H1 (cell line): ENCODE measurements at regions not wholly inside any gene's neighbourhood (a gene's known extent, or its start where the extent isn't known, plus 50 kb on each side); places are given as distances from the start of the nearest gene placed in this dataset.

Experiments
- CTCF ChIA-PET: fragments of 300-600 bp; sonication (Branson Sonifier 250); formaldehyde crosslinking; loops from one replicate; lab custom pipeline; 2021; ENCODE audit not compliant: partially characterized antibody; lab: Charles Lee
- POLR2A ChIA-PET: fragments of 300-600 bp; sonication (Branson Sonifier 250); formaldehyde crosslinking; loops from one replicate; lab custom pipeline; 2021; ENCODE audit warnings: inconsistent platforms; ENCODE audit not compliant: partially characterized antibody; lab: Charles Lee
- DNase-seq, 2 experiments: peaks; one replicate each; pipeline versions ENCODE4 v3.0.0 to v3.0.0-alpha.2; 2010 to 2022; ENCODE audit warnings: low spot score in 2 of 2, low read depth in 1 of 2, mixed read lengths in 1 of 2
- FAIRE-seq: peaks from 2 replicates; lab custom pipeline; 2011; peaks lifted over from hg19 to GRCh38; lab: Jason Lieb, UNC
- H2AFZ ChIP-seq: 2 replicates; pipeline ENCODE4 v1.8.1; 2012; ENCODE audit warnings: low read length, inconsistent platforms
- H2AK5ac ChIP-seq: 2 replicates; pipeline ENCODE4 v1.6.1; 2013; ENCODE audit warnings: low read depth, low read length
- H2BK120ac ChIP-seq: replicated peaks from 2 replicates; pipeline ENCODE3; 2013; ENCODE audit warnings: low read depth, low read length, inconsistent platforms
- H2BK12ac ChIP-seq: 2 replicates; pipeline ENCODE4 v1.6.1; 2013; ENCODE audit warnings: low read depth, low read length
- H2BK15ac ChIP-seq: 2 replicates; pipeline ENCODE4 v1.6.1; 2013; ENCODE audit warnings: low read length
- H2BK20ac ChIP-seq: 2 replicates; pipeline ENCODE4 v1.6.1; 2013; ENCODE audit warnings: low read length
- H2BK5ac ChIP-seq: 2 replicates; pipeline ENCODE4 v1.6.1; 2013; ENCODE audit warnings: low read depth, low read length
- H3K14ac ChIP-seq: 2 replicates; pipeline ENCODE4 v1.6.1; 2013; ENCODE audit warnings: inconsistent platforms; ENCODE audit not compliant: insufficient read length
- H3K18ac ChIP-seq: 2 replicates; pipeline ENCODE4 v1.6.1; 2013; ENCODE audit warnings: low read length; ENCODE audit errors: extremely low read depth
- H3K23ac ChIP-seq: 2 replicates; pipeline ENCODE4 v1.6.1; 2013; ENCODE audit warnings: inconsistent platforms; ENCODE audit not compliant: insufficient read length
- H3K23me2 ChIP-seq: 2 replicates; pipeline ENCODE4 v1.6.1; 2013; ENCODE audit warnings: low read depth, low read length
- H3K27ac ChIP-seq: 2 replicates; pipeline ENCODE4 v1.6.1; 2011; ENCODE audit warnings: low read depth, low read length, inconsistent platforms
- H3K27me3 ChIP-seq, 4 experiments: replicated peaks in 1 of 4; 1 replicate in 1 of 4; 2 replicates in 3 of 4; pipeline versions ENCODE4 v1.6.1 to v1.8.1; 2011 to 2013; ENCODE audit warnings: low read length in 3 of 4, mild to moderate bottlenecking in 3 of 4, inconsistent platforms in 2 of 4, mixed read lengths in 2 of 4, moderate library complexity in 1 of 4; ENCODE audit not compliant: control insufficient read depth in 3 of 4, insufficient read depth in 3 of 4; ENCODE audit errors: extremely low read depth in 1 of 4
- H3K36me3 ChIP-seq, 4 experiments: 2 replicates each; pipeline versions ENCODE4 v1.6.1 to v1.8.1; 2011 to 2013; ENCODE audit warnings: mild to moderate bottlenecking in 4 of 4, low read length in 3 of 4, moderate library complexity in 2 of 4, control low read depth in 1 of 4, inconsistent platforms in 1 of 4; ENCODE audit not compliant: insufficient read depth in 4 of 4, control insufficient read depth in 2 of 4
- H3K4ac ChIP-seq: replicated peaks from 2 replicates; pipeline ENCODE3; 2013; ENCODE audit warnings: low read length, low read depth, mixed read lengths, inconsistent platforms; ENCODE audit not compliant: insufficient read length
- H3K4me1 ChIP-seq, 4 experiments: replicated peaks in 1 of 4; 1 replicate in 1 of 4; 2 replicates in 3 of 4; pipeline versions ENCODE4 v1.6.1 to v1.8.1; 2011 to 2013; ENCODE audit warnings: low read length in 3 of 4, inconsistent platforms in 2 of 4, mixed read lengths in 1 of 4; ENCODE audit not compliant: insufficient read depth in 4 of 4, control insufficient read depth in 3 of 4
- H3K4me2 ChIP-seq, 2 experiments: 2 replicates each; pipeline versions ENCODE4 v1.6.1 to v1.8.1; 2011 to 2013; ENCODE audit warnings: low read depth in 2 of 2, low read length in 2 of 2, control low read depth in 1 of 2, inconsistent platforms in 1 of 2, mild to moderate bottlenecking in 1 of 2; ENCODE audit not compliant: insufficient read depth in 1 of 2
- H3K4me3 ChIP-seq, 4 experiments: fragments of 200-600, 300-600 bp in 1 of 4; sonication (generic), shearing (Covaris generic), sonication (Bioruptor Twin) in 1 of 4; 2 replicates each; pipeline versions ENCODE4 v1.5.1 to v1.8.1; 2011 to 2016; ENCODE audit warnings: low read length in 4 of 4, low read depth in 3 of 4, control low read depth in 2 of 4, inconsistent platforms in 2 of 4, mild to moderate bottlenecking in 2 of 4, mixed read lengths in 1 of 4, moderate library complexity in 1 of 4; ENCODE audit not compliant: insufficient read depth in 2 of 4; ENCODE audit errors: extremely low read depth in 1 of 4
- H3K56ac ChIP-seq: replicated peaks from 2 replicates; pipeline ENCODE3; 2013; ENCODE audit warnings: low read depth, mild to moderate bottlenecking, mixed read lengths, low read length, inconsistent platforms; ENCODE audit not compliant: insufficient read length
- H3K79me1 ChIP-seq: 2 replicates; pipeline ENCODE4 v1.6.1; 2013; ENCODE audit warnings: low read depth, low read length, control low read depth
- H3K79me2 ChIP-seq, 2 experiments: 2 replicates each; pipeline versions ENCODE4 v1.6.1 to v1.8.1; 2012 to 2013; ENCODE audit warnings: low read length in 2 of 2, mild to moderate bottlenecking in 2 of 2, inconsistent platforms in 1 of 2; ENCODE audit not compliant: insufficient read depth in 2 of 2, control insufficient read depth in 1 of 2
- H3K9ac ChIP-seq, 4 experiments: replicated peaks in 1 of 4; 1 replicate in 1 of 4; 2 replicates in 3 of 4; pipeline versions ENCODE4 v1.6.1 to v1.8.1; 2011 to 2013; ENCODE audit warnings: low read depth in 3 of 4, low read length in 3 of 4, control low read depth in 2 of 4, mild to moderate bottlenecking in 2 of 4, moderate library complexity in 2 of 4, inconsistent platforms in 1 of 4; ENCODE audit errors: extremely low read depth in 1 of 4
- H3K9me3 ChIP-seq, 2 experiments: 2 replicates each; pipeline versions ENCODE4 v1.6.1 to v1.8.1; 2012 to 2013; ENCODE audit warnings: mild to moderate bottlenecking in 2 of 2, moderate library complexity in 2 of 2, control low read depth in 1 of 2, inconsistent platforms in 1 of 2, low read depth in 1 of 2, low read length in 1 of 2, mixed read lengths in 1 of 2; ENCODE audit not compliant: insufficient read depth in 2 of 2
- H4K20me1 ChIP-seq, 2 experiments: replicated peaks in 1 of 2; 2 replicates each; pipeline versions ENCODE3 to v1.8.1; 2011 to 2013; ENCODE audit warnings: inconsistent platforms in 2 of 2, low read length in 2 of 2, mild to moderate bottlenecking in 1 of 2; ENCODE audit not compliant: insufficient read depth in 2 of 2, control insufficient read depth in 1 of 2
- H4K5ac ChIP-seq: 2 replicates; pipeline ENCODE4 v1.6.1; 2013; ENCODE audit warnings: low read length, low read depth, mixed read lengths, inconsistent platforms; ENCODE audit not compliant: insufficient read length
- H4K8ac ChIP-seq: 2 replicates; pipeline ENCODE4 v1.8.0; 2013; ENCODE audit warnings: mild to moderate bottlenecking, moderate library complexity, low read length, inconsistent platforms; ENCODE audit not compliant: insufficient read depth; ENCODE audit errors: extremely low read depth
- H4K91ac ChIP-seq: replicated peaks from 2 replicates; pipeline ENCODE3; 2013; ENCODE audit warnings: low read length, mixed read lengths, inconsistent platforms; ENCODE audit not compliant: insufficient read length
- BRCA1 ChIP-seq: IDR thresholded peaks from 2 replicates; pipeline ENCODE4 v1.6.1; 2012; ENCODE audit warnings: low read depth, low read length, improper control_type of control experiment
- CBX8 ChIP-seq: fragments of 300-800, 300-1000 bp; sonication (generic); IDR thresholded peaks from 2 replicates; pipeline ENCODE4 v1.7.1; 2016; ENCODE audit warnings: low read depth, low read length, borderline replicate concordance
- EGR1 ChIP-seq: IDR thresholded peaks from 2 replicates; pipeline ENCODE4 v1.6.1; 2011; ENCODE audit warnings: low read depth, low read length, borderline replicate concordance
- SIN3A ChIP-seq, 2 experiments: IDR thresholded peaks in 1 of 2; conservative IDR thresholded peaks in 1 of 2; 2 replicates each; pipeline ENCODE4 v1.6.1; 2011 to 2012; ENCODE audit warnings: low read length in 2 of 2, improper control_type of control experiment in 1 of 2, low read depth in 1 of 2, mild to moderate bottlenecking in 1 of 2
- WGBS, 2 experiments: shearing (Covaris generic) in 1 of 2; methylation state at CpG; one replicate each; pipeline versions ENCODE4 v1.1.6 to v1.1.7; 2013 to 2015; ENCODE audit warnings: low lambda C conversion rate in 2 of 2, mixed read lengths in 2 of 2, inconsistent platforms in 1 of 2, low coverage in 1 of 2, missing lambda C conversion rate in 1 of 2; ENCODE audit not compliant: insufficient replicate concordance in 2 of 2, insufficient coverage in 1 of 2, insufficient read length in 1 of 2; ENCODE audit errors: extremely low coverage in 1 of 2, missing lambda C conversion rate in 1 of 2; 5-methylcytosine and 5-hydroxymethylcytosine counted together

GRCh38 chr1:182163821-182164223 lies 102.3 kb upstream of the ZNF648 start:
- Histone ChIP-seq H3K14ac (no peak overlapping the region), H2BK120ac (no peak overlapping the region), H3K56ac (no peak overlapping the region), H3K36me3 (no peaks in the 10 kb centered on the region), H3K4me3 (no peak overlapping the region), H3K9ac (no peak overlapping the region), H2BK15ac (no peak overlapping the region), H3K23ac (no peak overlapping the region), H2AK5ac (no peak overlapping the region), H3K79me1 (no peaks in the 10 kb centered on the region), H3K23me2 (no peaks in the 10 kb centered on the region), H3K18ac (no peak overlapping the region), H3K4me1 (no peaks in the 10 kb centered on the region), H2AFZ (no peak overlapping the region), H3K79me2 (no peaks in the 10 kb centered on the region), H2BK12ac (no peak overlapping the region), H3K9me3 (0 out of 4 replicates have a peak, but pooled peaks cover 0 to 3% of the 10 kb centered on the region in 2 experiments), H3K27me3 (no peaks in the 10 kb centered on the region), H2BK20ac (no peak overlapping the region), H4K8ac (no peak overlapping the region), H3K27ac (no peak overlapping the region), H3K4ac (no peak overlapping the region), H2BK5ac (no peak overlapping the region), H4K91ac (no peak overlapping the region), H4K5ac (no peak overlapping the region), H4K20me1 (no peaks in the 10 kb centered on the region), H3K4me2 (no peak overlapping the region)
- no peak for TF ChIP-seq BRCA1
- TF ChIP-seq SIN3A (conservative IDR thresholded peaks at IDR 0.05 in 1 of 2, IDR thresholded peaks at IDR 0.05 in 1 of 2; ENCODE audit: low read depth in 1 of 2, low read length in 2 of 2) = no peak
- TF ChIP-seq EGR1 = no peak
- no peak for TF ChIP-seq CBX8
- FAIRE-seq = no peak
- ChIA-PET POLR2A (no interaction called here), CTCF (no interaction called here)
- WGBS, 2 experiments = 79% methylated on average over 5 of the region's 5 CpGs; no CpG with 5 or more reads in 1 of the 2 experiments
- no peak for DNase-seq
